Esophagus squamous epithelium (tissue), 5 donors: ENCODE measurements at regions not wholly inside any gene's neighbourhood (a gene's known extent, or its start where the extent isn't known, plus 50 kb on each side); places are given as distances from the start of the nearest gene placed in this dataset.
"Not testable (repeated sequence)": the region's sequence is repeated elsewhere in the genome, so short reads cannot be mapped to it uniquely, and the experiment has no call there.

Source experiments
- DNase-seq: peaks from one replicate; lab custom pipeline; 2025; lab: John Stamatoyannopoulos, UW
- H3K27ac ChIP-seq, 4 donors: fragments of 200-600 bp; sonication (generic); one replicate each; pipeline ENCODE4 v1.5.1; 2016 to 2019; ENCODE audit warnings: mild to moderate bottlenecking in 1 of 4
- H3K27me3 ChIP-seq, 4 donors: fragments of 200-600 bp; sonication (generic); 1 replicate in 3 of 4; 2 replicates in 1 of 4; pipeline versions ENCODE4 v1.5.1 to v1.6.0; 2017 to 2021; ENCODE audit warnings: antibody characterized with exemption in 1 of 4
- H3K36me3 ChIP-seq, 3 donors: fragments of 200-600 bp; sonication (generic); one replicate each; pipeline ENCODE4 v1.5.1; 2016 to 2019
- H3K4me1 ChIP-seq, 3 donors: fragments of 200-600 bp; sonication (generic); one replicate each; pipeline ENCODE4 v1.5.1; 2017 to 2019
- H3K4me3 ChIP-seq, 4 donors: fragments of 200-600 bp; sonication (generic); 1 replicate in 3 of 4; 2 replicates in 1 of 4; pipeline ENCODE4 v1.5.1; 2016 to 2019; ENCODE audit warnings: mild to moderate bottlenecking in 2 of 4, moderate library complexity in 1 of 4
- H3K9me3 ChIP-seq, 3 donors: fragments of 200-600 bp; sonication (generic); one replicate each; pipeline ENCODE4 v1.5.1; 2016 to 2019
- CTCF ChIP-seq, 6 experiments: fragments of 450-650 bp in 4 of 6; fragments of 200-600 bp in 2 of 6; sonication (generic) in 2 of 6; IDR thresholded peaks; one replicate each; pipeline ENCODE4 v1.5.1; 2016 to 2019; ENCODE audit warnings: antibody characterized with exemption in 6 of 6, mild to moderate bottlenecking in 4 of 6, moderate library complexity in 4 of 6
- POLR2A ChIP-seq, 4 donors: fragments of 450-650 bp; IDR thresholded peaks; one replicate each; pipeline ENCODE4 v1.6.1; 2017; ENCODE audit warnings: antibody characterized with exemption in 4 of 4, mild to moderate bottlenecking in 4 of 4, moderate library complexity in 3 of 4
- WGBS, 2 donors: methylation state at CpG; one replicate each; pipeline ENCODE4 v1.1.5; 2018; 5-methylcytosine and 5-hydroxymethylcytosine counted together
- intact Hi-C: fragments of 100-400 bp; cut with DNase I; formaldehyde crosslinking; loops from one replicate; pipeline ENCODE4 v1.15.0; 2022
- donor health status: DM: yes; HTN: yes; CAD: no.

- Histone ChIP-seq H3K27me3 (no peaks in the 10 kb centered on the region), H3K27ac (no peak overlapping the region), H3K4me1 (no peaks in the 10 kb centered on the region), H3K4me3 (no peak overlapping the region), H3K36me3 (no peaks in the 10 kb centered on the region), H3K9me3 (peaks cover 0 to 90% (median 5%) of the 10 kb centered on the region in 3 donors)
- WGBS, 2 donors: 72 to 77% methylated on average over 15 of the region's 15 CpGs
- intact Hi-C loops: no loop called here
- TF ChIP-seq POLR2A (IDR thresholded peaks at IDR 0.05) (no peak), CTCF (IDR thresholded peaks at IDR 0.05) (no peak)
- no peak for DNase-seq
These were observed 2587.5 kb upstream of the TPTE start for GRCh38 chr21:7933923-7934322.

- H3K27me3 ChIP-seq, intact Hi-C loops, H3K36me3 ChIP-seq, H3K27ac ChIP-seq, H3K4me1 ChIP-seq, DNase-seq, H3K4me3 ChIP-seq: not testable (repeated sequence)
- WGBS, 2 donors: 75 to 81% methylated on average over 13 of the region's 13 CpGs
- peaks cover 0 to 100% (median 0%) of the 10 kb centered on the region in 3 donors for H3K9me3 ChIP-seq
These were observed 2584.1 kb upstream of the TPTE start for GRCh38 chr21:7937297-7937696.

DNA sequence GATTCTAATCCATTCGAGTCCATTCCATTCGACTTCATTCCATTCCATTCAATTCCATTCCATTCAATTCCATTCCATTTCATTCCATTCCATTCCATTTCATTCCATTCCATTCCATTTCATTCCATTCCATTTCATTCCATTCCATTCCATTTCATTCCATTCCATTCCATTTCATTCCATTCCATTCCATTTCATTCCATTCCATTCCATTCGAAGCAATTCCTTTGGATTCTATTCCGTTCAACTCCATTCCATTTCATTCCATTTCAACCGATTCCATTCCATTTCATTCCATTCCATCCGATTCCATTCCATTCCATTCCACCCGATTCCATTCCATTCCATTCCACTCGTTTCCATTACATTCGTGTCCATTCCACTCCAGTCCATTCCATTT, 2583.2 kb upstream of the TPTE start:
- DNase-seq, H3K36me3 ChIP-seq, H3K4me1 ChIP-seq, H3K4me3 ChIP-seq, intact Hi-C loops, H3K27me3 ChIP-seq, H3K27ac ChIP-seq: not testable (repeated sequence)
- WGBS, 2 donors: 73 to 75% methylated on average over 9 of the region's 9 CpGs
- peaks cover 0 to 100% (median 0%) of the 10 kb centered on the region in 3 donors for H3K9me3 ChIP-seq

DNA sequence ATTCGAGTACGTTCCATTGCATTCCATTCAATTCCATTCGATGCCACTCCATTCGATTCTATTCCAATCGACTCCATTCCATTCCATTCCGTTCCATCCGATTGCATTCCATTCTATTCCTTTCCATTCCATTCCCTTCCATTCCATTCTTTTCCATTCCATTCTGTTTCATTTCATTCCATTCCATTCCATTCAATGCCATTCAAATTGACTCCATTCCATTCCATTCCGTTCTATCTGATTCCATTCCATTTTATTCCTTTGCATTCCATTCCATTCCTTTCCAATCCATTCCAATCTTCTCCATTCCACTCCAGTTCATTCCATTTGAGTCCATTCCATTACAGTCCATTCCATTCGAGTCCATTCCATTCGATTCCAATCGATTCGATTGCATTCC, 2580.0 kb upstream of the TPTE start:
- DNase-seq, H3K4me1 ChIP-seq, H3K27me3 ChIP-seq, H3K4me3 ChIP-seq, intact Hi-C loops, H3K36me3 ChIP-seq, H3K27ac ChIP-seq: not testable (repeated sequence)
- WGBS, 2 donors: 78 to 80% methylated on average over 12 of the region's 12 CpGs
- H3K9me3 ChIP-seq: peaks cover 0 to 98% (median 5%) of the 10 kb centered on the region in 3 donors

- H3K4me1 ChIP-seq, H3K4me3 ChIP-seq, DNase-seq, intact Hi-C loops, H3K27me3 ChIP-seq, H3K27ac ChIP-seq, H3K36me3 ChIP-seq: not testable (repeated sequence)
- H3K9me3 ChIP-seq: peaks cover 0 to 98% (median 5%) of the 10 kb centered on the region in 3 donors
- 72 to 76% methylated on average over 15 of the region's 15 CpGs for WGBS, 2 donors
These were observed 2579.2 kb upstream of the TPTE start for GRCh38 chr21:7942219-7942618.

DNA sequence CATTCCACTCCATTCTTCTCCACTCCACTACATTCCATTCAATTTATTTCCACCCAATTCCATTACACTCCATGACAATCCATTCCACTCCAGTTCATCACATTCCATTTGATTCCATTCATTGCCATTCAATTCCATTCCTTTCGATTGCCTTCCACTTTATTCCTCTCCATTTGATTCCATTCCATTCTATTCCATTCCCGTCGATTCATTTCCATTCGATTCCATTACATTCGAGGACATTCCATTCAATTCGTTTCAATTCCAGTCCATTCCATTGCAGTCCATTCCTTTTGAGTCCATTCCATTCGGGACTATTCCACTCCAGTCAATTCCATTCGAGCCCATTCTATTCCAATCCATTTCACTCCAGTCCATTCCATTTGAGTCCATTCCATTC, 2577.8 kb upstream of the TPTE start:
- H3K27ac ChIP-seq, intact Hi-C loops, H3K36me3 ChIP-seq, DNase-seq, H3K4me1 ChIP-seq, H3K27me3 ChIP-seq, H3K4me3 ChIP-seq: not testable (repeated sequence)
- H3K9me3 ChIP-seq: peaks cover 0 to 98% (median 12%) of the 10 kb centered on the region in 3 donors
- WGBS, 2 donors: 77 to 79% methylated on average over 8 of the region's 8 CpGs

- WGBS, 2 donors: 54 to 55% methylated on average over 4 of the region's 4 CpGs
- H3K27me3 ChIP-seq: no peaks in the 10 kb centered on the region
- intact Hi-C loops: no loop called here
These were observed 2574.0 kb upstream of the TPTE start for GRCh38 chr21:7947422-7947821.

GRCh38 chr21:7948727-7949126, 2572.7 kb upstream of the TPTE start:
- WGBS, 2 donors: 73 to 80% methylated on average over 7 of the region's 7 CpGs

More at GRCh38 chr21:7947422-7947821, 2574.0 kb upstream of the TPTE start:
- no peaks in the 10 kb centered on the region for H3K36me3 ChIP-seq
- H3K27ac ChIP-seq: no peak overlapping the region
- TF ChIP-seq CTCF (IDR thresholded peaks at IDR 0.05): no peak
- TF ChIP-seq POLR2A (IDR thresholded peaks at IDR 0.05): no peak
- H3K4me3 ChIP-seq: no peak overlapping the region
- DNase-seq: no peak
- peaks cover 0 to 98% (median 20%) of the 10 kb centered on the region in 3 donors for H3K9me3 ChIP-seq
- H3K4me1 ChIP-seq: no peaks in the 10 kb centered on the region

GRCh38 chr21:7949882-7950281, 2571.5 kb upstream of the TPTE start:
- H3K27me3 ChIP-seq, H3K4me3 ChIP-seq, H3K4me1 ChIP-seq, intact Hi-C loops, DNase-seq, H3K36me3 ChIP-seq, H3K27ac ChIP-seq: not testable (repeated sequence)
- H3K9me3 ChIP-seq: peaks cover 0 to 97% (median 15%) of the 10 kb centered on the region in 3 donors
- WGBS, 2 donors: 40 to 41% methylated on average over 6 of the region's 6 CpGs

More at GRCh38 chr21:7948727-7949126, 2572.7 kb upstream of the TPTE start:
- H3K9me3 ChIP-seq: peaks cover 0 to 97% (median 19%) of the 10 kb centered on the region in 3 donors
- H3K27me3 ChIP-seq, H3K4me1 ChIP-seq, H3K36me3 ChIP-seq, H3K27ac ChIP-seq, intact Hi-C loops, H3K4me3 ChIP-seq, DNase-seq: not testable (repeated sequence)
